SJCRH30 (cell line): ENCODE measurements at regions not wholly inside any gene's neighbourhood (a gene's known extent, or its start where the extent isn't known, plus 50 kb on each side); places are given as distances from the start of the nearest gene placed in this dataset.

Experiments used
- DNase-seq, 2 experiments: peaks; one replicate each; pipeline ENCODE4 v3.0.0-alpha.2; 2015 to 2020
- H3K27ac ChIP-seq: fragments of 250-450 bp; sonication (Bioruptor Pico); 2 replicates; pipeline ENCODE4 v1.5.1; 2020; ENCODE audit warnings: mild to moderate bottlenecking, moderate library complexity
- H3K27me3 ChIP-seq: fragments of 250-450 bp; sonication (Bioruptor Pico); 2 replicates; pipeline ENCODE4 v1.5.1; 2020; ENCODE audit warnings: mild to moderate bottlenecking, moderate library complexity
- H3K36me3 ChIP-seq: fragments of 250-450 bp; sonication (Bioruptor Pico); 2 replicates; pipeline ENCODE4 v1.5.1; 2020; ENCODE audit warnings: mild to moderate bottlenecking, moderate library complexity
- H3K4me1 ChIP-seq: fragments of 250-450 bp; sonication (Bioruptor Pico); 2 replicates; pipeline ENCODE4 v1.5.1; 2020; ENCODE audit warnings: mild to moderate bottlenecking, moderate library complexity
- H3K4me3 ChIP-seq: fragments of 250-450 bp; sonication (Bioruptor Pico); 2 replicates; pipeline ENCODE4 v1.5.1; 2020; ENCODE audit warnings: mild to moderate bottlenecking, moderate library complexity
- H3K9me3 ChIP-seq: fragments of 250-450 bp; sonication (Bioruptor Pico); replicated peaks from 2 replicates; pipeline ENCODE4 v1.5.1; 2020; ENCODE audit warnings: mild to moderate bottlenecking, moderate library complexity

- no peak overlapping the region for H3K27ac ChIP-seq
- peaks cover 21% of the 10 kb centered on the region for H3K4me1 ChIP-seq
- DNase-seq = no peak
- H3K4me3 ChIP-seq = no peak overlapping the region
- no peaks in the 10 kb centered on the region for H3K27me3 ChIP-seq
- H3K36me3 ChIP-seq = no peaks in the 10 kb centered on the region
- H3K9me3 ChIP-seq = no peaks in the 10 kb centered on the region
These were observed 150.1 kb upstream of the ZNF217 start for GRCh38 chr20:53743607-53744260.

GRCh38 chr20:53742685-53743081 is 149.0 kb upstream of the ZNF217 start:
- no peaks in the 10 kb centered on the region for H3K36me3 ChIP-seq
- H3K4me1 ChIP-seq = peaks cover 19% of the 10 kb centered on the region
- H3K27me3 ChIP-seq = no peaks in the 10 kb centered on the region
- no peak for DNase-seq
- H3K4me3 ChIP-seq = no peak overlapping the region
- no peaks in the 10 kb centered on the region for H3K9me3 ChIP-seq
- H3K27ac ChIP-seq = no peak overlapping the region

GRCh38 chr20:53741726-53742028 is 148.0 kb upstream of the ZNF217 start:
- DNase-seq = no peak
- Histone ChIP-seq H3K9me3 (no peaks in the 10 kb centered on the region), H3K4me1 (peaks cover 23% of the 10 kb centered on the region), H3K27me3 (no peaks in the 10 kb centered on the region), H3K36me3 (no peaks in the 10 kb centered on the region), H3K4me3 (no peak overlapping the region), H3K27ac (no peak overlapping the region)

GRCh38 chr20:53739799-53740785 is 146.5 kb upstream of the ZNF217 start:
- Histone ChIP-seq H3K9me3 (no peaks in the 10 kb centered on the region), H3K4me1 (peaks cover 31% of the 10 kb centered on the region), H3K36me3 (no peaks in the 10 kb centered on the region), H3K27ac (peak overlapping the region; percentile 96), H3K4me3 (peak overlapping the region; percentile 68), H3K27me3 (no peaks in the 10 kb centered on the region)
- peak; percentile 67 to 83 for DNase-seq

- no peaks in the 10 kb centered on the region for H3K27me3 ChIP-seq
- DNase-seq = peak in 1 of 2 experiments; percentile 67
- peaks cover 34% of the 10 kb centered on the region for H3K4me1 ChIP-seq
These were observed 145.5 kb upstream of the ZNF217 start for GRCh38 chr20:53738945-53739798.

GRCh38 chr20:53738039-53738944 is 144.7 kb upstream of the ZNF217 start:
- DNase-seq = peak; percentile 98 to 99
- Histone ChIP-seq H3K36me3 (no peaks in the 10 kb centered on the region), H3K4me3 (peak overlapping the region; percentile 68), H3K27ac (peak overlapping the region; percentile 96), H3K27me3 (no peaks in the 10 kb centered on the region), H3K4me1 (peaks cover 34% of the 10 kb centered on the region), H3K9me3 (no peaks in the 10 kb centered on the region)

More at GRCh38 chr20:53738945-53739798, 145.5 kb upstream of the ZNF217 start:
- Histone ChIP-seq H3K27ac (peak overlapping the region; percentile 96), H3K9me3 (no peaks in the 10 kb centered on the region), H3K36me3 (no peaks in the 10 kb centered on the region), H3K4me3 (peak overlapping the region; percentile 68)

- peak; percentile 38 to 67 for DNase-seq
- Histone ChIP-seq H3K27ac (peak overlapping the region; percentile 96), H3K4me3 (peak overlapping the region; percentile 68), H3K27me3 (no peaks in the 10 kb centered on the region), H3K4me1 (peaks cover 34% of the 10 kb centered on the region), H3K9me3 (no peaks in the 10 kb centered on the region), H3K36me3 (no peaks in the 10 kb centered on the region)
These were observed 143.9 kb upstream of the ZNF217 start for GRCh38 chr20:53737396-53738038.

- no peaks in the 10 kb centered on the region for H3K9me3 ChIP-seq
- peak; percentile 75 to 91 for DNase-seq
- H3K27ac ChIP-seq = peak overlapping the region; percentile 96
- H3K27me3 ChIP-seq = no peaks in the 10 kb centered on the region
- no peaks in the 10 kb centered on the region for H3K36me3 ChIP-seq
- peaks cover 34% of the 10 kb centered on the region for H3K4me1 ChIP-seq
- peak overlapping the region; percentile 68 for H3K4me3 ChIP-seq
These were observed 143.2 kb upstream of the ZNF217 start for GRCh38 chr20:53736757-53737395.

GRCh38 chr20:53736122-53736756 is 142.6 kb upstream of the ZNF217 start:
- Histone ChIP-seq H3K4me3 (peak overlapping the region; percentile 68), H3K36me3 (no peaks in the 10 kb centered on the region), H3K27me3 (no peaks in the 10 kb centered on the region), H3K27ac (peak overlapping the region; percentile 96), H3K4me1 (peaks cover 31% of the 10 kb centered on the region), H3K9me3 (no peaks in the 10 kb centered on the region)
- DNase-seq = peak; percentile 93 to 99

- H3K4me1 ChIP-seq = peaks cover 25% of the 10 kb centered on the region
- H3K4me3 ChIP-seq = peak overlapping the region; percentile 68
- H3K9me3 ChIP-seq = no peaks in the 10 kb centered on the region
- DNase-seq = peak; percentile 79 to 88
- no peaks in the 10 kb centered on the region for H3K36me3 ChIP-seq
- peak overlapping the region; percentile 96 for H3K27ac ChIP-seq
- no peaks in the 10 kb centered on the region for H3K27me3 ChIP-seq
These were observed 142.0 kb upstream of the ZNF217 start for GRCh38 chr20:53735536-53736050.

- Histone ChIP-seq H3K4me3 (no peak overlapping the region), H3K4me1 (peaks cover 15% of the 10 kb centered on the region), H3K27ac (no peak overlapping the region), H3K36me3 (no peaks in the 10 kb centered on the region), H3K27me3 (no peaks in the 10 kb centered on the region), H3K9me3 (no peaks in the 10 kb centered on the region)
- no peak for DNase-seq
These were observed 140.5 kb upstream of the ZNF217 start for GRCh38 chr20:53734006-53734688.

- no peak for DNase-seq
- Histone ChIP-seq H3K27ac (no peak overlapping the region), H3K4me1 (peaks cover 10% of the 10 kb centered on the region), H3K9me3 (no peaks in the 10 kb centered on the region), H3K27me3 (no peaks in the 10 kb centered on the region), H3K4me3 (no peak overlapping the region), H3K36me3 (no peaks in the 10 kb centered on the region)
These were observed 138.0 kb upstream of the ZNF217 start for GRCh38 chr20:53731595-53731994.
